Retinal pigment epithelial cell (primary cell): ENCODE measurements at regions not wholly inside any gene's neighbourhood (a gene's known extent, or its start where the extent isn't known, plus 50 kb on each side); places are given as distances from the start of the nearest gene placed in this dataset.
A peak's percentile ranks its signal among the peaks of the same experiment; 100 is the strongest.
"Not testable (repeated sequence)": the region's sequence is repeated elsewhere in the genome, so short reads cannot be mapped to it uniquely, and the experiment has no call there.

Experiments
- DNase-seq: peaks from one replicate; pipeline ENCODE4 v3.0.0-alpha.2; 2010; ENCODE audit warnings: low read depth
- H3K4me3 ChIP-seq: 2 replicates; pipeline ENCODE4 v1.5.1; 2011; ENCODE audit warnings: mild to moderate bottlenecking, low read length, control low read depth, moderate library complexity
- CTCF ChIP-seq: conservative IDR thresholded peaks from 2 replicates; pipeline ENCODE4 v1.5.1; 2011; ENCODE audit warnings: low read depth, low read length, control low read depth, inconsistent platforms

- no peak overlapping the region for H3K4me3 ChIP-seq
- DNase-seq = no peak
- TF ChIP-seq CTCF = no peak
These were observed 185.1 kb downstream of the NRP2 start for GRCh38 chr2:205867371-205867770.

- DNase-seq = peak; percentile 64
- no peak for TF ChIP-seq CTCF
- H3K4me3 ChIP-seq = no peak overlapping the region
These were observed 183.7 kb downstream of the NRP2 start for GRCh38 chr2:205865905-205866441.

- TF ChIP-seq CTCF = no peak
- no peak overlapping the region for H3K4me3 ChIP-seq
- no peak for DNase-seq
These were observed 182.8 kb downstream of the NRP2 start for GRCh38 chr2:205865056-205865455.

- H3K4me3 ChIP-seq = no peak overlapping the region
- TF ChIP-seq CTCF = no peak
- DNase-seq = no peak
These were observed 182.2 kb downstream of the NRP2 start for GRCh38 chr2:205864491-205864890.

GRCh38 chr2:205862761-205863160 lies 180.5 kb downstream of the NRP2 start:
- H3K4me3 ChIP-seq, DNase-seq: not testable (repeated sequence)

GRCh38 chr2:205860885-205861284 lies 178.6 kb downstream of the NRP2 start:
- no peak for DNase-seq
- no peak for TF ChIP-seq CTCF
- H3K4me3 ChIP-seq = no peak overlapping the region

- DNase-seq = no peak
These were observed 177.9 kb downstream of the NRP2 start for GRCh38 chr2:205860181-205860580.

More at GRCh38 chr2:205860181-205860580, 177.9 kb downstream of the NRP2 start:
- no peak overlapping the region for H3K4me3 ChIP-seq
- TF ChIP-seq CTCF = no peak
